ENCODE measurements at regions not wholly inside any gene's neighbourhood (a gene's known extent, or its start where the extent isn't known, plus 50 kb on each side); places are given as distances from the start of the nearest gene placed in this dataset.

DNA sequence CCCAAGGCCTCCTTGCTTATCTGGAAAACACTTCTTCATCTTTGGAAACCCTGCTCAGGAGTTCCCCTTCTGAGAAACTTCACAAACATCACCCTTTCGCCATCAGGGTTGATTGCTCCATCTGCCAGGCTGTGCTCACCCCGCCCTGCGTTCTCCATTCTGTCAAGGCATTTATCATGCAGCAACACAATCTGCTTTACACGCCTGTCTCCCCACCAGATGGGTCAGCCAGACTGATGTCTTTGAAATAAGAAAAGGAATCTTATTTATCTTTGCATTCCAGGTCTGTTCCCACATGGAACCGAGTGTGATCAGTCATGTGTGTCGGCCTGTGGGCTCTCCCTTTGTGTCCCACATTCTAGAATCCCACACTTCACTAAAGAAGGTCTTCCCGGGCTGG is 110.0 kb upstream of the ARL4C start:
- TF ChIP-seq SUZ12 (IDR thresholded peaks at IDR 0.05; ENCODE audit: extremely low read depth, insufficient read depth, insufficient read length) = no peak
- no peak for TF ChIP-seq YY1 (IDR thresholded peaks at IDR 0.05; ENCODE audit: insufficient read depth, insufficient read length)
- TF ChIP-seq ZNF274 (IDR thresholded peaks at IDR 0.05; ENCODE audit: low read depth, low read length) = no peak

All from NT2/D1 (cell line).